ENCODE measurements at regions not wholly inside any gene's neighbourhood (a gene's known extent, or its start where the extent isn't known, plus 50 kb on each side); places are given as distances from the start of the nearest gene placed in this dataset.

GRCh38 chr3:162601101-162601670, 1104.6 kb downstream of the OTOL1 start:
- no peak overlapping the region for H2AFZ ChIP-seq (ENCODE audit: low read depth, low read length)
- FAIRE-seq, result no peak
- H4K20me1 ChIP-seq (ENCODE audit: insufficient read depth, low read length), result no peaks in the 10 kb centered on the region
- H3K4me1 ChIP-seq (ENCODE audit: insufficient read depth, low read length), result no peaks in the 10 kb centered on the region
- no peaks in the 10 kb centered on the region for H3K79me2 ChIP-seq (ENCODE audit: insufficient read depth, low read length)
- no peaks in the 10 kb centered on the region for H3K36me3 ChIP-seq (ENCODE audit: insufficient read depth, low read length)
- DNase-seq (ENCODE audit: low read depth), result no peak
- H3K4me2 ChIP-seq (ENCODE audit: low read length), result no peak overlapping the region
- H3K4me3 ChIP-seq (ENCODE audit: insufficient read depth, low read depth, low read length), result no peak overlapping the region
- no peak overlapping the region for H3K9ac ChIP-seq (ENCODE audit: low read length)
- H3K9me3 Mint-ChIP-seq (ENCODE audit: unreplicated experiment), result peaks cover 1% of the 10 kb centered on the region
- H3K9me3 ChIP-seq (ENCODE audit: insufficient read depth, low read depth, low read length), result no peaks in the 10 kb centered on the region
- H3K27ac Mint-ChIP-seq (ENCODE audit: unreplicated experiment), result no peak overlapping the region
- H3K27me3 Mint-ChIP-seq (ENCODE audit: low read depth, unreplicated experiment), result no peaks in the 10 kb centered on the region
- no peaks in the 10 kb centered on the region for H3K36me3 Mint-ChIP-seq (ENCODE audit: low read depth, unreplicated experiment)
- no peak overlapping the region for H3K4me3 Mint-ChIP-seq (ENCODE audit: unreplicated experiment)
- TF ChIP-seq EZH2 (IDR thresholded peaks at IDR 0.05; ENCODE audit: insufficient read depth, low read length), result no peak
- TF ChIP-seq CTCF (IDR thresholded peaks at IDR 0.05; ENCODE audit: insufficient read depth, low read depth, low read length), result no peak
- H3K27ac ChIP-seq (ENCODE audit: low read depth, low read length), result no peak overlapping the region
- H3K27me3 ChIP-seq (ENCODE audit: insufficient read depth, low read length), result no peaks in the 10 kb centered on the region
- H3K4me1 Mint-ChIP-seq (ENCODE audit: low read depth, unreplicated experiment), result peaks cover 3% of the 10 kb centered on the region

GRCh38 chr3:162602619-162603018, 1106.0 kb downstream of the OTOL1 start:
- TF ChIP-seq EZH2 (IDR thresholded peaks at IDR 0.05; ENCODE audit: insufficient read depth, low read length) (no peak), CTCF (IDR thresholded peaks at IDR 0.05; ENCODE audit: insufficient read depth, low read depth, low read length) (no peak)
- H3K4me1 ChIP-seq (ENCODE audit: insufficient read depth, low read length), result no peaks in the 10 kb centered on the region

GRCh38 chr3:162605651-162606204, 1109.1 kb downstream of the OTOL1 start:
- Histone ChIP-seq H3K9me3 (ENCODE audit: insufficient read depth, low read depth, low read length) (no peaks in the 10 kb centered on the region), H2AFZ (ENCODE audit: low read depth, low read length) (no peak overlapping the region), H3K4me2 (ENCODE audit: low read length) (no peak overlapping the region), H3K27ac (ENCODE audit: low read depth, low read length) (no peak overlapping the region), H3K27me3 (ENCODE audit: insufficient read depth, low read length) (no peaks in the 10 kb centered on the region), H3K9ac (ENCODE audit: low read length) (no peak overlapping the region), H3K4me3 (ENCODE audit: insufficient read depth, low read depth, low read length) (no peak overlapping the region), H4K20me1 (ENCODE audit: insufficient read depth, low read length) (no peaks in the 10 kb centered on the region), H3K36me3 (ENCODE audit: insufficient read depth, low read length) (no peaks in the 10 kb centered on the region), H3K4me1 (ENCODE audit: insufficient read depth, low read length) (no peaks in the 10 kb centered on the region), H3K79me2 (ENCODE audit: insufficient read depth, low read length) (no peaks in the 10 kb centered on the region)
- no peak for FAIRE-seq
- Mint-ChIP-seq H3K27me3 (ENCODE audit: low read depth, unreplicated experiment) (no peaks in the 10 kb centered on the region), H3K27ac (ENCODE audit: unreplicated experiment) (no peak overlapping the region), H3K4me3 (ENCODE audit: unreplicated experiment) (no peak overlapping the region), H3K4me1 (ENCODE audit: low read depth, unreplicated experiment) (peaks cover 6% of the 10 kb centered on the region), H3K36me3 (ENCODE audit: low read depth, unreplicated experiment) (no peaks in the 10 kb centered on the region), H3K9me3 (ENCODE audit: unreplicated experiment) (no peaks in the 10 kb centered on the region)
- no peak for DNase-seq (ENCODE audit: low read depth)
- TF ChIP-seq EZH2 (IDR thresholded peaks at IDR 0.05; ENCODE audit: insufficient read depth, low read length) (no peak), CTCF (IDR thresholded peaks at IDR 0.05; ENCODE audit: insufficient read depth, low read depth, low read length) (no peak)

More at GRCh38 chr3:162602619-162603018, 1106.0 kb downstream of the OTOL1 start:
- H2AFZ ChIP-seq (ENCODE audit: low read depth, low read length), result no peak overlapping the region
- no peaks in the 10 kb centered on the region for H4K20me1 ChIP-seq (ENCODE audit: insufficient read depth, low read length)
- Mint-ChIP-seq H3K4me1 (ENCODE audit: low read depth, unreplicated experiment) (peaks cover 3% of the 10 kb centered on the region), H3K27ac (ENCODE audit: unreplicated experiment) (no peak overlapping the region), H3K4me3 (ENCODE audit: unreplicated experiment) (no peak overlapping the region), H3K36me3 (ENCODE audit: low read depth, unreplicated experiment) (no peaks in the 10 kb centered on the region), H3K27me3 (ENCODE audit: low read depth, unreplicated experiment) (no peaks in the 10 kb centered on the region), H3K9me3 (ENCODE audit: unreplicated experiment) (peaks cover 1% of the 10 kb centered on the region)
- H3K9me3 ChIP-seq (ENCODE audit: insufficient read depth, low read depth, low read length), result no peaks in the 10 kb centered on the region
- no peak overlapping the region for H3K4me3 ChIP-seq (ENCODE audit: insufficient read depth, low read depth, low read length)
- H3K9ac ChIP-seq (ENCODE audit: low read length), result no peak overlapping the region
- no peak for FAIRE-seq
- H3K4me2 ChIP-seq (ENCODE audit: low read length), result no peak overlapping the region
- DNase-seq (ENCODE audit: low read depth), result no peak
- no peaks in the 10 kb centered on the region for H3K79me2 ChIP-seq (ENCODE audit: insufficient read depth, low read length)
- H3K27ac ChIP-seq (ENCODE audit: low read depth, low read length), result no peak overlapping the region
- no peaks in the 10 kb centered on the region for H3K36me3 ChIP-seq (ENCODE audit: insufficient read depth, low read length)
- H3K27me3 ChIP-seq (ENCODE audit: insufficient read depth, low read length), result no peaks in the 10 kb centered on the region
